ENCODE measurements at regions not wholly inside any gene's neighbourhood (a gene's known extent, or its start where the extent isn't known, plus 50 kb on each side); places are given as distances from the start of the nearest gene placed in this dataset.

DNA sequence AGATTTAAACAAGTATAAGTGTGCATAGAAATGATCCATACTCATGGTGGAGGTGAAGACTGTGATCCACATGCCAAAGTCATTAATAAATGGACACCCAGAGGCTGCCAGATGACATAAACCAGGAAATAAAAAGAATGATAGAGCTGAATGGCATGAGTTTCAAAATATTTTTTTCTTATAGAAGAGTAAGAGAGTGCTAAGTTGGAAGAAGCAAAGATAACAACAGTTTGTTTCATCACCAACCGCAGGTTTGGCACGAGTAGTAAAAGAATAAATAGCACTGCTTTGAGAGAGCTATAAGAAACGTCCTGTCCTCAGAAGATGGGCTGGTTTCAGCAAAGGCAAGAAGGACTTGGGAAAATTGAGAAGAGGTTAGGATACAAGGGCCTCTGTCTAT lies 246.9 kb downstream of the UBE3D start:
- FAIRE-seq = peak; percentile 55
- no peak for TF ChIP-seq EZH2 (IDR thresholded peaks at IDR 0.05; ENCODE audit: low read length)
- TF ChIP-seq, protein P1, sequence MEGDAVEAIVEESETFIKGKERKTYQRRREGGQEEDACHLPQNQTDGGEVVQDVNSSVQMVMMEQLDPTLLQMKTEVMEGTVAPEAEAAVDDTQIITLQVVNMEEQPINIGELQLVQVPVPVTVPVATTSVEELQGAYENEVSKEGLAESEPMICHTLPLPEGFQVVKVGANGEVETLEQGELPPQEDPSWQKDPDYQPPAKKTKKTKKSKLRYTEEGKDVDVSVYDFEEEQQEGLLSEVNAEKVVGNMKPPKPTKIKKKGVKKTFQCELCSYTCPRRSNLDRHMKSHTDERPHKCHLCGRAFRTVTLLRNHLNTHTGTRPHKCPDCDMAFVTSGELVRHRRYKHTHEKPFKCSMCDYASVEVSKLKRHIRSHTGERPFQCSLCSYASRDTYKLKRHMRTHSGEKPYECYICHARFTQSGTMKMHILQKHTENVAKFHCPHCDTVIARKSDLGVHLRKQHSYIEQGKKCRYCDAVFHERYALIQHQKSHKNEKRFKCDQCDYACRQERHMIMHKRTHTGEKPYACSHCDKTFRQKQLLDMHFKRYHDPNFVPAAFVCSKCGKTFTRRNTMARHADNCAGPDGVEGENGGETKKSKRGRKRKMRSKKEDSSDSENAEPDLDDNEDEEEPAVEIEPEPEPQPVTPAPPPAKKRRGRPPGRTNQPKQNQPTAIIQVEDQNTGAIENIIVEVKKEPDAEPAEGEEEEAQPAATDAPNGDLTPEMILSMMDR (optimal IDR thresholded peaks at IDR 0.05 in 1 of 3, IDR thresholded peaks at IDR 0.05 in 1 of 3, conservative IDR thresholded peaks at IDR 0.05 in 1 of 3; ENCODE audit: extremely low read depth in 1 of 3, insufficient read depth in 2 of 3, low read length in 3 of 3) = no peak
- Histone ChIP-seq H3K4me1 (ENCODE audit: control insufficient read depth, extremely low read depth, insufficient read depth, low read length) (no peaks in the 10 kb centered on the region), H3K4me2 (ENCODE audit: control insufficient read depth, extremely low read depth, insufficient read depth, low read depth, low read length) (no peak overlapping the region), H3K4me3 (ENCODE audit: control insufficient read depth in 2 of 3, extremely low read depth in 1 of 3, insufficient read depth in 2 of 3, low read depth in 1 of 3, low read length in 3 of 3) (no peak overlapping the region), H3K27ac (ENCODE audit: control insufficient read depth, insufficient read depth, low read length) (no peak overlapping the region), H3K36me3 (ENCODE audit: control insufficient read depth in 2 of 2, extremely low read depth in 1 of 2, insufficient read depth in 2 of 2, low read length in 2 of 2) (no peaks in the 10 kb centered on the region), H3K9me3 (ENCODE audit: control insufficient read depth, low read depth, low read length) (no peaks in the 10 kb centered on the region), H3K9ac (ENCODE audit: control insufficient read depth, extremely low read depth, insufficient read depth, low read length) (no peak overlapping the region), H3K79me2 (ENCODE audit: control insufficient read depth, insufficient read depth, low read length) (no peaks in the 10 kb centered on the region), H3K9me1 (ENCODE audit: control insufficient read depth, extremely low read depth, insufficient read depth, low read length) (no peaks in the 10 kb centered on the region), H3K27me3 (ENCODE audit: control insufficient read depth, extremely low read depth, insufficient read depth, low read length) (no peaks in the 10 kb centered on the region), H4K20me1 (ENCODE audit: control insufficient read depth, extremely low read depth, insufficient read depth, low read length) (no peaks in the 10 kb centered on the region), H2AFZ (ENCODE audit: control insufficient read depth, low read length) (no peak overlapping the region)
- dilution Hi-C loops (cut with MboI; ENCODE audit: extremely low pct_ligation_motif_present, low sequenced_read_pairs) = no loop called here
- no peak for DNase-seq (ENCODE audit: low read depth, low spot score)

DNA sequence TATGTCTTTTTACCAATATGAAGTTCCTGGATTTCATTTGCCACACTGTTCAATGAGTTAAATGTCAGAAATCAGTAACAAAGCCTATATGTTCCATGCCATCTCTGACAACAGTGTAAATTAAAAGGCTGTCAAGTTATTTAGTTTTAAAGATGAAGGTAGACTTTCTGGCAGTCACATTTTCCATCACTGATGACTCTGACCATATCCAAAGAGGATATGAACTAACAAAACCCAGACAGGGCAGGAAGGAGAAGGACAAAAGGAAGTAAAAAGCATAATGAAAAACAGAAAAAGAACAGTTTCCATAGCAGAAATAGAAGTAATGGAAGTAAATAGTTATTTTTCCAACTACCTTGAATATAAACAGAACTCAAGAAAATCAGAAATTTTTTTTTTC lies 242.3 kb downstream of the UBE3D start:
- TF ChIP-seq, protein P1 (optimal IDR thresholded peaks at IDR 0.05 in 1 of 3, IDR thresholded peaks at IDR 0.05 in 1 of 3, conservative IDR thresholded peaks at IDR 0.05 in 1 of 3; ENCODE audit: extremely low read depth in 1 of 3, insufficient read depth in 2 of 3, low read length in 3 of 3) = no peak
- no peak for TF ChIP-seq EZH2 (IDR thresholded peaks at IDR 0.05; ENCODE audit: low read length)
- Histone ChIP-seq H3K4me2 (ENCODE audit: control insufficient read depth, extremely low read depth, insufficient read depth, low read depth, low read length) (no peak overlapping the region), H3K27me3 (ENCODE audit: control insufficient read depth, extremely low read depth, insufficient read depth, low read length) (no peaks in the 10 kb centered on the region)

More for the DNA sequence above, 242.3 kb downstream of the UBE3D start:
- DNase-seq (ENCODE audit: low read depth, low spot score) = no peak
- H3K79me2 ChIP-seq (ENCODE audit: control insufficient read depth, insufficient read depth, low read length) = no peaks in the 10 kb centered on the region
- H3K4me1 ChIP-seq (ENCODE audit: control insufficient read depth, extremely low read depth, insufficient read depth, low read length) = no peaks in the 10 kb centered on the region
- FAIRE-seq = no peak
- H3K9ac ChIP-seq (ENCODE audit: control insufficient read depth, extremely low read depth, insufficient read depth, low read length) = no peak overlapping the region
- no peak overlapping the region for H2AFZ ChIP-seq (ENCODE audit: control insufficient read depth, low read length)
- H3K27ac ChIP-seq (ENCODE audit: control insufficient read depth, insufficient read depth, low read length) = no peak overlapping the region
- no peaks in the 10 kb centered on the region for H3K36me3 ChIP-seq (ENCODE audit: control insufficient read depth in 2 of 2, extremely low read depth in 1 of 2, insufficient read depth in 2 of 2, low read length in 2 of 2)
- dilution Hi-C loops (cut with MboI; ENCODE audit: extremely low pct_ligation_motif_present, low sequenced_read_pairs) = no loop called here
- no peaks in the 10 kb centered on the region for H3K9me3 ChIP-seq (ENCODE audit: control insufficient read depth, low read depth, low read length)
- no peaks in the 10 kb centered on the region for H3K9me1 ChIP-seq (ENCODE audit: control insufficient read depth, extremely low read depth, insufficient read depth, low read length)
- no peaks in the 10 kb centered on the region for H4K20me1 ChIP-seq (ENCODE audit: control insufficient read depth, extremely low read depth, insufficient read depth, low read length)
- H3K4me3 ChIP-seq (ENCODE audit: control insufficient read depth in 2 of 3, extremely low read depth in 1 of 3, insufficient read depth in 2 of 3, low read depth in 1 of 3, low read length in 3 of 3) = no peak overlapping the region

Data from keratinocyte (primary cell).